ENCODE measurements at regions not wholly inside any gene's neighbourhood (a gene's known extent, or its start where the extent isn't known, plus 50 kb on each side); places are given as distances from the start of the nearest gene placed in this dataset.
A peak's percentile ranks its signal among the peaks of the same experiment; 100 is the strongest.
"Not testable (repeated sequence)": the region's sequence is repeated elsewhere in the genome, so short reads cannot be mapped to it uniquely, and the experiment has no call there.

- Histone ChIP-seq H3K4me3 (no peak overlapping the region), H3K27ac (no peak overlapping the region)
- no peak for DNase-seq (ENCODE audit: low spot score)
- TF ChIP-seq CTCF (IDR thresholded peaks at IDR 0.05): no peak
Observed at GRCh38 chr13:97761796-97762540, 191.5 kb upstream of the IPO5 start.

GRCh38 chr13:97766749-97767148 is 186.7 kb upstream of the IPO5 start:
- no peak for TF ChIP-seq CTCF (IDR thresholded peaks at IDR 0.05)
- DNase-seq (ENCODE audit: low spot score): no peak
- H3K27ac ChIP-seq: no peak overlapping the region

GRCh38 chr13:97768134-97768533 is 185.3 kb upstream of the IPO5 start:
- H3K4me3 ChIP-seq: no peak overlapping the region
- DNase-seq (ENCODE audit: low spot score): no peak
- no peak for TF ChIP-seq CTCF (IDR thresholded peaks at IDR 0.05)

More at GRCh38 chr13:97766749-97767148, 186.7 kb upstream of the IPO5 start:
- no peak overlapping the region for H3K4me3 ChIP-seq

GRCh38 chr13:97770231-97770630 is 183.2 kb upstream of the IPO5 start:
- not testable (repeated sequence) for H3K27ac ChIP-seq; H3K4me3 ChIP-seq; DNase-seq (ENCODE audit: low spot score)

More at GRCh38 chr13:97768134-97768533, 185.3 kb upstream of the IPO5 start:
- H3K27ac ChIP-seq: no peak overlapping the region

GRCh38 chr13:97772466-97772865 is 181.0 kb upstream of the IPO5 start:
- DNase-seq (ENCODE audit: low spot score); H3K4me3 ChIP-seq; H3K27ac ChIP-seq: not testable (repeated sequence)

- not testable (repeated sequence) for DNase-seq (ENCODE audit: low spot score); H3K27ac ChIP-seq; H3K4me3 ChIP-seq
Observed at GRCh38 chr13:97774391-97775100, 178.9 kb upstream of the IPO5 start.

GRCh38 chr13:97780486-97780885 is 173.0 kb upstream of the IPO5 start:
- TF ChIP-seq CTCF (IDR thresholded peaks at IDR 0.05): no peak
- peak overlapping the region in 1 of 2 donors; percentile 82 for H3K27ac ChIP-seq
- no peak overlapping the region for H3K4me3 ChIP-seq
- DNase-seq (ENCODE audit: low spot score): no peak

GRCh38 chr13:97781891-97782305 is 171.6 kb upstream of the IPO5 start:
- peak overlapping the region; percentile 82 for H3K27ac ChIP-seq

More at GRCh38 chr13:97781891-97782305, 171.6 kb upstream of the IPO5 start:
- no peak overlapping the region for H3K4me3 ChIP-seq
- no peak for TF ChIP-seq CTCF (IDR thresholded peaks at IDR 0.05)
- peak; percentile 85 for DNase-seq (ENCODE audit: low spot score)
